NCI-H1694 treated with DMSO at 0.1 percent for 48 hours (cell line): ENCODE measurements at regions not wholly inside any gene's neighbourhood (a gene's known extent, or its start where the extent isn't known, plus 50 kb on each side); places are given as distances from the start of the nearest gene placed in this dataset.

Source experiments
- DNase-seq: peaks from one replicate; lab custom pipeline; 2025; lab: John Stamatoyannopoulos, UW

- DNase-seq = no peak
These were observed 324.1 kb upstream of the EMCN start for GRCh38 chr4:100841911-100842310.

- DNase-seq = no peak
These were observed 321.9 kb upstream of the EMCN start for GRCh38 chr4:100839712-100840111.

- no peak for DNase-seq
These were observed 320.5 kb upstream of the EMCN start for GRCh38 chr4:100838286-100838685.

GRCh38 chr4:100836929-100837328 is 319.1 kb upstream of the EMCN start:
- DNase-seq = no peak

GRCh38 chr4:100834616-100835015 is 316.8 kb upstream of the EMCN start:
- no peak for DNase-seq

GRCh38 chr4:100833906-100834305 is 316.1 kb upstream of the EMCN start:
- no peak for DNase-seq

- no peak for DNase-seq
These were observed 311.3 kb upstream of the EMCN start for GRCh38 chr4:100828986-100829685.

- no peak for DNase-seq
These were observed 310.5 kb upstream of the EMCN start for GRCh38 chr4:100828364-100828763.

- DNase-seq = no peak
These were observed 309.9 kb upstream of the EMCN start for GRCh38 chr4:100827756-100828155.

GRCh38 chr4:100826808-100827548 is 309.2 kb upstream of the EMCN start:
- DNase-seq = no peak

- no peak for DNase-seq
These were observed 308.2 kb upstream of the EMCN start for GRCh38 chr4:100826067-100826466.

- DNase-seq = no peak
These were observed 306.1 kb upstream of the EMCN start for GRCh38 chr4:100823993-100824323.

- no peak for DNase-seq
These were observed 305.5 kb upstream of the EMCN start for GRCh38 chr4:100823066-100823992.

- DNase-seq = no peak
These were observed 302.4 kb upstream of the EMCN start for GRCh38 chr4:100820249-100820648.

GRCh38 chr4:100819505-100819904 is 301.7 kb upstream of the EMCN start:
- DNase-seq = no peak

GRCh38 chr4:100816436-100817045 is 298.7 kb upstream of the EMCN start:
- DNase-seq = peak; percentile 42

- DNase-seq = no peak
These were observed 293.2 kb upstream of the EMCN start for GRCh38 chr4:100811046-100811445.

GRCh38 chr4:100809506-100809905 is 291.7 kb upstream of the EMCN start:
- no peak for DNase-seq

- no peak for DNase-seq
These were observed 289.2 kb upstream of the EMCN start for GRCh38 chr4:100806988-100807387.

- no peak for DNase-seq
These were observed 287.7 kb upstream of the EMCN start for GRCh38 chr4:100805538-100805937.

GRCh38 chr4:100804576-100805360 is 286.9 kb upstream of the EMCN start:
- no peak for DNase-seq
